Amniotic stem cell (primary cell): ENCODE measurements at regions not wholly inside any gene's neighbourhood (a gene's known extent, or its start where the extent isn't known, plus 50 kb on each side); places are given as distances from the start of the nearest gene placed in this dataset.

ENCODE experiments used
- DNase-seq: peaks from one replicate; lab custom pipeline; 2025; lab: John Stamatoyannopoulos, UW

GRCh38 chr15:38647683-38648082, 83.1 kb upstream of the RASGRP1 start:
- no peak for DNase-seq

- no peak for DNase-seq
Observed at GRCh38 chr15:38648121-38648843, 83.7 kb upstream of the RASGRP1 start.

GRCh38 chr15:38650384-38650783, 85.8 kb upstream of the RASGRP1 start:
- DNase-seq: no peak

GRCh38 chr15:38650936-38651327, 86.3 kb upstream of the RASGRP1 start:
- DNase-seq: no peak

- no peak for DNase-seq
Observed at GRCh38 chr15:38651328-38652038, 86.9 kb upstream of the RASGRP1 start.

GRCh38 chr15:38652183-38652794, 87.7 kb upstream of the RASGRP1 start:
- no peak for DNase-seq

- no peak for DNase-seq
Observed at GRCh38 chr15:38652998-38653397, 88.4 kb upstream of the RASGRP1 start.

- no peak for DNase-seq
Observed at GRCh38 chr15:38658431-38658830, 93.8 kb upstream of the RASGRP1 start.

- DNase-seq: no peak
Observed at GRCh38 chr15:38660738-38661137, 96.1 kb upstream of the RASGRP1 start.

- no peak for DNase-seq
Observed at GRCh38 chr15:38662033-38662802, 97.6 kb upstream of the RASGRP1 start.

- no peak for DNase-seq
Observed at GRCh38 chr15:38662805-38663204, 98.2 kb upstream of the RASGRP1 start.

GRCh38 chr15:38665586-38666305, 101.1 kb upstream of the RASGRP1 start:
- DNase-seq: no peak

GRCh38 chr15:38666865-38667510, 102.4 kb upstream of the RASGRP1 start:
- no peak for DNase-seq

GRCh38 chr15:38667890-38668850, 103.6 kb upstream of the RASGRP1 start:
- DNase-seq: no peak

GRCh38 chr15:38668898-38669391, 104.3 kb upstream of the RASGRP1 start:
- no peak for DNase-seq

GRCh38 chr15:38670128-38671005, 105.8 kb upstream of the RASGRP1 start:
- DNase-seq: no peak

GRCh38 chr15:38671006-38671387, 106.4 kb upstream of the RASGRP1 start:
- DNase-seq: no peak

GRCh38 chr15:38671675-38672254, 107.2 kb upstream of the RASGRP1 start:
- no peak for DNase-seq

GRCh38 chr15:38672273-38672672, 107.7 kb upstream of the RASGRP1 start:
- DNase-seq: no peak
